ENCODE measurements at regions not wholly inside any gene's neighbourhood (a gene's known extent, or its start where the extent isn't known, plus 50 kb on each side); places are given as distances from the start of the nearest gene placed in this dataset.

- no peak for TF ChIP-seq CHD7 (IDR thresholded peaks at IDR 0.05; ENCODE audit: insufficient replicate concordance, low read length)
- TF ChIP-seq KDM4A (IDR thresholded peaks at IDR 0.05; ENCODE audit: low read depth, low read length, severe bottlenecking) = no peak
- no peak for TF ChIP-seq JUND (IDR thresholded peaks at IDR 0.05; ENCODE audit: low read length)
- no peak for TF ChIP-seq CEBPB (IDR thresholded peaks at IDR 0.05; ENCODE audit: low read depth, low read length)
- no peak for TF ChIP-seq ATF2 (IDR thresholded peaks at IDR 0.05; ENCODE audit: low read length)
Measured at GRCh38 chr6:114651611-114652010, 308.8 kb upstream of the HS3ST5 start (continued).
